ENCODE measurements at regions not wholly inside any gene's neighbourhood (a gene's known extent, or its start where the extent isn't known, plus 50 kb on each side); places are given as distances from the start of the nearest gene placed in this dataset.

DNA sequence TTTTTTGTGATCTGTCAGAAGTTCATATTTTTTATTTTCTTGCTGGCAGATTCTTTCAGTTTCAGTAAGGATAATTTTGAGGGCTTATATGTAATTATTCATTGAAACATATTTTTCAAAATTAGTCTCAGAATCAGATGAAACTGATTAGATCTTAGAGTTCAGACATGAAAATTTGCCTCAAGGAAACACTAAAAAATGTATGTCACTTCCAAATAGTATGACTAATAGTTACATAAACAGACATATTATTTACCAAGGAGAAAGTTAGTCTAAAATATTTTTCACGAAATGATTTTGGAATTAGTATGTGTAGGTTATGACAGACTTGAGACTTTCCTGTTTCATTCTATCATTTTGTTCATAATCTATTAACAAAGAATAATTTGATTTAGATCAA is 628.6 kb downstream of the CCDC85A start (continued):
- TF ChIP-seq, protein P1, sequence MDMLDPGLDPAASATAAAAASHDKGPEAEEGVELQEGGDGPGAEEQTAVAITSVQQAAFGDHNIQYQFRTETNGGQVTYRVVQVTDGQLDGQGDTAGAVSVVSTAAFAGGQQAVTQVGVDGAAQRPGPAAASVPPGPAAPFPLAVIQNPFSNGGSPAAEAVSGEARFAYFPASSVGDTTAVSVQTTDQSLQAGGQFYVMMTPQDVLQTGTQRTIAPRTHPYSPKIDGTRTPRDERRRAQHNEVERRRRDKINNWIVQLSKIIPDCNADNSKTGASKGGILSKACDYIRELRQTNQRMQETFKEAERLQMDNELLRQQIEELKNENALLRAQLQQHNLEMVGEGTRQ (IDR thresholded peaks at IDR 0.05; ENCODE audit: borderline replicate concordance, low read depth, low read length): no peak
- TF ChIP-seq FOSL2 (IDR thresholded peaks at IDR 0.05; ENCODE audit: borderline replicate concordance, low read depth) (peak; percentile 48; the same call in 1 of the 2 replicates), JUND (IDR thresholded peaks at IDR 0.05) (peak; percentile 68), EZH2phosphoT487 (IDR thresholded peaks at IDR 0.05; ENCODE audit: borderline replicate concordance, low read depth) (no peak), RCOR1 (IDR thresholded peaks at IDR 0.05; ENCODE audit: low read length) (no peak), RAD21 (IDR thresholded peaks at IDR 0.05; ENCODE audit: low read length) (no peak), MEF2A (IDR thresholded peaks at IDR 0.05; ENCODE audit: borderline replicate concordance, low read depth) (no peak), TAF1 (IDR thresholded peaks at IDR 0.05; ENCODE audit: borderline replicate concordance, low read depth, low read length) (no peak), POLR2AphosphoS5 (IDR thresholded peaks at IDR 0.05; ENCODE audit: low read depth, low read length) (no peak), TEAD4 (IDR thresholded peaks at IDR 0.05; ENCODE audit: borderline replicate concordance, insufficient read depth) (peak; percentile 52; the same call in 1 of the 2 replicates), TCF12 (IDR thresholded peaks at IDR 0.05) (peak; percentile 75), FOXM1 (IDR thresholded peaks at IDR 0.05; ENCODE audit: low read depth) (no peak; the same call in 1 of the 2 replicates), GATA2 (CRISPR knock-in tag; IDR thresholded peaks at IDR 0.05) (no peak)
- TF ChIP-seq, protein P2, sequence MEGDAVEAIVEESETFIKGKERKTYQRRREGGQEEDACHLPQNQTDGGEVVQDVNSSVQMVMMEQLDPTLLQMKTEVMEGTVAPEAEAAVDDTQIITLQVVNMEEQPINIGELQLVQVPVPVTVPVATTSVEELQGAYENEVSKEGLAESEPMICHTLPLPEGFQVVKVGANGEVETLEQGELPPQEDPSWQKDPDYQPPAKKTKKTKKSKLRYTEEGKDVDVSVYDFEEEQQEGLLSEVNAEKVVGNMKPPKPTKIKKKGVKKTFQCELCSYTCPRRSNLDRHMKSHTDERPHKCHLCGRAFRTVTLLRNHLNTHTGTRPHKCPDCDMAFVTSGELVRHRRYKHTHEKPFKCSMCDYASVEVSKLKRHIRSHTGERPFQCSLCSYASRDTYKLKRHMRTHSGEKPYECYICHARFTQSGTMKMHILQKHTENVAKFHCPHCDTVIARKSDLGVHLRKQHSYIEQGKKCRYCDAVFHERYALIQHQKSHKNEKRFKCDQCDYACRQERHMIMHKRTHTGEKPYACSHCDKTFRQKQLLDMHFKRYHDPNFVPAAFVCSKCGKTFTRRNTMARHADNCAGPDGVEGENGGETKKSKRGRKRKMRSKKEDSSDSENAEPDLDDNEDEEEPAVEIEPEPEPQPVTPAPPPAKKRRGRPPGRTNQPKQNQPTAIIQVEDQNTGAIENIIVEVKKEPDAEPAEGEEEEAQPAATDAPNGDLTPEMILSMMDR (IDR thresholded peaks at IDR 0.05): no peak
- TF ChIP-seq, protein P3, sequence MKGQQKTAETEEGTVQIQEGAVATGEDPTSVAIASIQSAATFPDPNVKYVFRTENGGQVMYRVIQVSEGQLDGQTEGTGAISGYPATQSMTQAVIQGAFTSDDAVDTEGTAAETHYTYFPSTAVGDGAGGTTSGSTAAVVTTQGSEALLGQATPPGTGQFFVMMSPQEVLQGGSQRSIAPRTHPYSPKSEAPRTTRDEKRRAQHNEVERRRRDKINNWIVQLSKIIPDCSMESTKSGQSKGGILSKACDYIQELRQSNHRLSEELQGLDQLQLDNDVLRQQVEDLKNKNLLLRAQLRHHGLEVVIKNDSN (IDR thresholded peaks at IDR 0.05; ENCODE audit: borderline replicate concordance, low read depth): no peak
- TF ChIP-seq, protein P4, sequence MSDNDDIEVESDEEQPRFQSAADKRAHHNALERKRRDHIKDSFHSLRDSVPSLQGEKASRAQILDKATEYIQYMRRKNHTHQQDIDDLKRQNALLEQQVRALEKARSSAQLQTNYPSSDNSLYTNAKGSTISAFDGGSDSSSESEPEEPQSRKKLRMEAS (IDR thresholded peaks at IDR 0.05; ENCODE audit: low read depth): no peak
- TF ChIP-seq, protein P5, sequence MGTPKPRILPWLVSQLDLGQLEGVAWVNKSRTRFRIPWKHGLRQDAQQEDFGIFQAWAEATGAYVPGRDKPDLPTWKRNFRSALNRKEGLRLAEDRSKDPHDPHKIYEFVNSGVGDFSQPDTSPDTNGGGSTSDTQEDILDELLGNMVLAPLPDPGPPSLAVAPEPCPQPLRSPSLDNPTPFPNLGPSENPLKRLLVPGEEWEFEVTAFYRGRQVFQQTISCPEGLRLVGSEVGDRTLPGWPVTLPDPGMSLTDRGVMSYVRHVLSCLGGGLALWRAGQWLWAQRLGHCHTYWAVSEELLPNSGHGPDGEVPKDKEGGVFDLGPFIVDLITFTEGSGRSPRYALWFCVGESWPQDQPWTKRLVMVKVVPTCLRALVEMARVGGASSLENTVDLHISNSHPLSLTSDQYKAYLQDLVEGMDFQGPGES (IDR thresholded peaks at IDR 0.05; ENCODE audit: low read depth, low read length): no peak
- TF ChIP-seq, protein P6, sequence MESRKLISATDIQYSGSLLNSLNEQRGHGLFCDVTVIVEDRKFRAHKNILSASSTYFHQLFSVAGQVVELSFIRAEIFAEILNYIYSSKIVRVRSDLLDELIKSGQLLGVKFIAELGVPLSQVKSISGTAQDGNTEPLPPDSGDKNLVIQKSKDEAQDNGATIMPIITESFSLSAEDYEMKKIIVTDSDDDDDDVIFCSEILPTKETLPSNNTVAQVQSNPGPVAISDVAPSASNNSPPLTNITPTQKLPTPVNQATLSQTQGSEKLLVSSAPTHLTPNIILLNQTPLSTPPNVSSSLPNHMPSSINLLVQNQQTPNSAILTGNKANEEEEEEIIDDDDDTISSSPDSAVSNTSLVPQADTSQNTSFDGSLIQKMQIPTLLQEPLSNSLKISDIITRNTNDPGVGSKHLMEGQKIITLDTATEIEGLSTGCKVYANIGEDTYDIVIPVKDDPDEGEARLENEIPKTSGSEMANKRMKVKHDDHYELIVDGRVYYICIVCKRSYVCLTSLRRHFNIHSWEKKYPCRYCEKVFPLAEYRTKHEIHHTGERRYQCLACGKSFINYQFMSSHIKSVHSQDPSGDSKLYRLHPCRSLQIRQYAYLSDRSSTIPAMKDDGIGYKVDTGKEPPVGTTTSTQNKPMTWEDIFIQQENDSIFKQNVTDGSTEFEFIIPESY (IDR thresholded peaks at IDR 0.05; ENCODE audit: borderline replicate concordance, low read depth): no peak
- TF ChIP-seq, protein P7, sequence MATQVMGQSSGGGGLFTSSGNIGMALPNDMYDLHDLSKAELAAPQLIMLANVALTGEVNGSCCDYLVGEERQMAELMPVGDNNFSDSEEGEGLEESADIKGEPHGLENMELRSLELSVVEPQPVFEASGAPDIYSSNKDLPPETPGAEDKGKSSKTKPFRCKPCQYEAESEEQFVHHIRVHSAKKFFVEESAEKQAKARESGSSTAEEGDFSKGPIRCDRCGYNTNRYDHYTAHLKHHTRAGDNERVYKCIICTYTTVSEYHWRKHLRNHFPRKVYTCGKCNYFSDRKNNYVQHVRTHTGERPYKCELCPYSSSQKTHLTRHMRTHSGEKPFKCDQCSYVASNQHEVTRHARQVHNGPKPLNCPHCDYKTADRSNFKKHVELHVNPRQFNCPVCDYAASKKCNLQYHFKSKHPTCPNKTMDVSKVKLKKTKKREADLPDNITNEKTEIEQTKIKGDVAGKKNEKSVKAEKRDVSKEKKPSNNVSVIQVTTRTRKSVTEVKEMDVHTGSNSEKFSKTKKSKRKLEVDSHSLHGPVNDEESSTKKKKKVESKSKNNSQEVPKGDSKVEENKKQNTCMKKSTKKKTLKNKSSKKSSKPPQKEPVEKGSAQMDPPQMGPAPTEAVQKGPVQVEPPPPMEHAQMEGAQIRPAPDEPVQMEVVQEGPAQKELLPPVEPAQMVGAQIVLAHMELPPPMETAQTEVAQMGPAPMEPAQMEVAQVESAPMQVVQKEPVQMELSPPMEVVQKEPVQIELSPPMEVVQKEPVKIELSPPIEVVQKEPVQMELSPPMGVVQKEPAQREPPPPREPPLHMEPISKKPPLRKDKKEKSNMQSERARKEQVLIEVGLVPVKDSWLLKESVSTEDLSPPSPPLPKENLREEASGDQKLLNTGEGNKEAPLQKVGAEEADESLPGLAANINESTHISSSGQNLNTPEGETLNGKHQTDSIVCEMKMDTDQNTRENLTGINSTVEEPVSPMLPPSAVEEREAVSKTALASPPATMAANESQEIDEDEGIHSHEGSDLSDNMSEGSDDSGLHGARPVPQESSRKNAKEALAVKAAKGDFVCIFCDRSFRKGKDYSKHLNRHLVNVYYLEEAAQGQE (IDR thresholded peaks at IDR 0.05; ENCODE audit: low read depth, low read length): no peak
